ENCODE measurements at regions not wholly inside any gene's neighbourhood (a gene's known extent, or its start where the extent isn't known, plus 50 kb on each side); places are given as distances from the start of the nearest gene placed in this dataset.

DNA sequence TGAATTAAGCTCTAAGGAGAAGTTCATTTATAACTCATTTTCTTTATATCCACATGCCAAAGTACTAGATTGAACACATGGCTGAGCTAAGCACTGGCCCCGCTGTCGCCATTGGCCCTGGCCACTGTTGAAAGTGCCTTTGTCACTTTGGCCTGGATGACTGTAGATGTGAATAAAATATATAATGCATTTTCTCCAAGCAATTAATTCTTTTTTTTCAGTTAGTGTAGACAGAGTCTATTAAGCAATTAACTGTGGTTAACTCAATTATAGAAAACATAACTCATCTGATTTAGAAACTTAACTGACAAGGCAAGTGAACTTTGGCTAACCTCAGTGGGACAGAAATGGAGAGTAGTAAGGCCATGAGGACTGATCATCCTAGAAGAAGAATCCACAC, 965.6 kb downstream of the EFNB2 start:
- TF ChIP-seq, protein P1, sequence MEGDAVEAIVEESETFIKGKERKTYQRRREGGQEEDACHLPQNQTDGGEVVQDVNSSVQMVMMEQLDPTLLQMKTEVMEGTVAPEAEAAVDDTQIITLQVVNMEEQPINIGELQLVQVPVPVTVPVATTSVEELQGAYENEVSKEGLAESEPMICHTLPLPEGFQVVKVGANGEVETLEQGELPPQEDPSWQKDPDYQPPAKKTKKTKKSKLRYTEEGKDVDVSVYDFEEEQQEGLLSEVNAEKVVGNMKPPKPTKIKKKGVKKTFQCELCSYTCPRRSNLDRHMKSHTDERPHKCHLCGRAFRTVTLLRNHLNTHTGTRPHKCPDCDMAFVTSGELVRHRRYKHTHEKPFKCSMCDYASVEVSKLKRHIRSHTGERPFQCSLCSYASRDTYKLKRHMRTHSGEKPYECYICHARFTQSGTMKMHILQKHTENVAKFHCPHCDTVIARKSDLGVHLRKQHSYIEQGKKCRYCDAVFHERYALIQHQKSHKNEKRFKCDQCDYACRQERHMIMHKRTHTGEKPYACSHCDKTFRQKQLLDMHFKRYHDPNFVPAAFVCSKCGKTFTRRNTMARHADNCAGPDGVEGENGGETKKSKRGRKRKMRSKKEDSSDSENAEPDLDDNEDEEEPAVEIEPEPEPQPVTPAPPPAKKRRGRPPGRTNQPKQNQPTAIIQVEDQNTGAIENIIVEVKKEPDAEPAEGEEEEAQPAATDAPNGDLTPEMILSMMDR (IDR thresholded peaks at IDR 0.05; ENCODE audit: insufficient read depth, low read length, severe bottlenecking): no peak

DNA sequence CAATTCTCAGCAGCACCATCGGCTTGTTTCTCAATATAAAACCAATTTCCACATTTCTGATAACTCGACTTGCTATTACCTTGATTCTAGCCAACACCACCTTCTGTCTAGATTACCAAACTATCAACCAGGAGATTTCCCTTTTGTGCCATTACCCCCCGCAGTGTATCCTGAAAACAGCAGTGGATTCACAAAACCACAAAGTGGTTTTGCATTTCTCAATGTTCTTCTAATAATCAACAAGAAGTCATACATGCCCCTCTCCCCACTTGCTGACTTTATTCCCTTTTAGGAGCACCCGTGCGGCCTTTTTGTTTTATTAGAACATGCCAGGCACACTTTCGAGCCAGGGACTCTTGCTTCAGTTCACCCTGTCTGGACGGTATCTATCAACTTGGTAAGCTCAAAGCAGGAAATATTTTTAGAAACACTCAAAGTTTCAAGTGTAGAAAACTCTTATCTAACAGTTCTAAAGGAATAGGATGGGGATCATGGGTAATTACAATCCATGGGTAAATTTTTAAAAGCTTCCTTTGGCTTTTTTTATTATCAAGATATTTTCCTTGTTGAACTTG, 967.4 kb downstream of the EFNB2 start:
- Histone ChIP-seq H3K36me3 (ENCODE audit: control insufficient read depth, insufficient read depth, low read length) (no peaks in the 10 kb centered on the region), H3K27me3 (ENCODE audit: control insufficient read depth, insufficient read depth, low read length) (no peaks in the 10 kb centered on the region), H3K4me3 (ENCODE audit: low read depth, low read length) (no peak overlapping the region)
- FAIRE-seq (no peak), DNase-seq (ENCODE audit: low read depth) (no peak)
- TF ChIP-seq, protein P1 (IDR thresholded peaks at IDR 0.05; ENCODE audit: insufficient read depth, low read length, severe bottlenecking): no peak

More for the DNA sequence above, 965.6 kb downstream of the EFNB2 start:
- H3K27me3 ChIP-seq (ENCODE audit: control insufficient read depth, insufficient read depth, low read length): no peaks in the 10 kb centered on the region
- H3K36me3 ChIP-seq (ENCODE audit: control insufficient read depth, insufficient read depth, low read length): no peaks in the 10 kb centered on the region
- DNase-seq (ENCODE audit: low read depth) (no peak), FAIRE-seq (no peak)
- no peak overlapping the region for H3K4me3 ChIP-seq (ENCODE audit: low read depth, low read length)

DNA sequence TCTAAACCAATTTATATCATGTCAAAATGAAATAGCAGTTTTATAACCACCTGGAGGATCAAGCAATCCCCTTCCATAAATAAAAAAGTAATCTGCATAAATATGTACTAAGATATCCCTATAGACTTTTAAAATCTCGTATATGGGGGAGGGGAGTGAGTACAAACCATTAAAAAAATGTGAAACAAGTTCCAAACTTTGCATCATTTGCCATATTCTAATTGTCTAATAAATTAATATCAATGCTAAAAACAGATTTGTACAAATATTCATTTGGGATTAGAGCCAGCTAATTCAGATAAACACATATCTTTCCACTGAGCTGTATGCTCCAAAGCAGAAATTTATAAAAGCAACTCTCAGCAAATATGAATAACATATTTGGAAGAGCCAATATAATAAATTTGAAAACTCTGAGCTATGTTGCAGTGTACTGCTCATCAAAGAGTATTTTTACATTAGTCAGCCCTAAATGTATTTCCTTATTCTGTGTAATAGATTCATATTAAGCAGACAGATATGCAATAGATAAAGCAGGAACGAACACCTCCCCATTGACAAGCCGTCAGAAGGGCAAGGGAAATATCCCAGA, 970.2 kb downstream of the EFNB2 start:
- FAIRE-seq (no peak), DNase-seq (ENCODE audit: low read depth) (no peak)
- H3K27me3 ChIP-seq (ENCODE audit: control insufficient read depth, insufficient read depth, low read length): no peaks in the 10 kb centered on the region
- H3K4me3 ChIP-seq (ENCODE audit: low read depth, low read length): no peak overlapping the region
- TF ChIP-seq, protein P1 (IDR thresholded peaks at IDR 0.05; ENCODE audit: insufficient read depth, low read length, severe bottlenecking): no peak
- no peaks in the 10 kb centered on the region for H3K36me3 ChIP-seq (ENCODE audit: control insufficient read depth, insufficient read depth, low read length)

DNA sequence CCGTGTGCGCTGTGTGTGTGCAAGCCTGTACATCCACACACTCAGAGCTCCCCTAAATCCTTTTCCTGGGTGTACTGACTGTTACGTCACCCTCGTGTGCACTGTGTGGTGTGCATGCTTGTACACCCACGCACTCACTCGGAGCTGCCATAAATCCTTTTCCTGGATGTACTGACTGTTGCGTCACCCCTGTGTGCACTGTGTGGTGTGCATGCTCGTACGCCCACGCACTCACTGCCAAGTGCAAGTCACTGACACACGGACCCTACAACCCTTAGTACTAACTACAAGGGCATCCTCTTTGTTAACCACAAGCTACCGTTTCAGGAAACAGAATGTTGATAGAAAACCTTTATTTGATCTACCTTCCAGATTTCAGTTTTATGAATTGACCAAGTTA, 983.4 kb downstream of the EFNB2 start:
- no peak for FAIRE-seq
- no peaks in the 10 kb centered on the region for H3K27me3 ChIP-seq (ENCODE audit: control insufficient read depth, insufficient read depth, low read length)
- TF ChIP-seq, protein P1 (IDR thresholded peaks at IDR 0.05; ENCODE audit: insufficient read depth, low read length, severe bottlenecking): no peak
- no peaks in the 10 kb centered on the region for H3K36me3 ChIP-seq (ENCODE audit: control insufficient read depth, insufficient read depth, low read length)
- DNase-seq (ENCODE audit: low read depth): no peak
- H3K4me3 ChIP-seq (ENCODE audit: low read depth, low read length): no peak overlapping the region

DNA sequence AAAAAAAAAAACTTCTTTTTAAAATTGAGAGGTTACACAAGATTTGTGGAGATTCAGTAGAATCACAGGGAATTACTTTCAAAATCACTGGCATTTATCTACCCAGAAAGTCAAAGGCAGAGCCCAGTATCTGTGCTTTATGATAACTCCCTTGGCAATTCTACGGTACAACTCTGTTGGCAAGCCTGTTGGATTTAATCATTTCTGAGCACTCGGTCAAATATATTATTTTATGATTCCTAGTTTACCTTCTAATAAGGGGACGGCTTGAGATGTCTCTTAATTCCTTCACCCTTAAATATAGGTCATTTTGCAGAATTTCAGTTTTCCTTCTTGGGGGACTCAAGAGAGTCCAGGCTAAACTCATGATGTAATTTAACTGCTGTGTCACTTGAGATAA, 987.6 kb downstream of the EFNB2 start:
- TF ChIP-seq, protein P1 (IDR thresholded peaks at IDR 0.05; ENCODE audit: insufficient read depth, low read length, severe bottlenecking): no peak
- no peaks in the 10 kb centered on the region for H3K27me3 ChIP-seq (ENCODE audit: control insufficient read depth, insufficient read depth, low read length)
- H3K4me3 ChIP-seq (ENCODE audit: low read depth, low read length): no peak overlapping the region
- no peaks in the 10 kb centered on the region for H3K36me3 ChIP-seq (ENCODE audit: control insufficient read depth, insufficient read depth, low read length)
- FAIRE-seq (no peak), DNase-seq (ENCODE audit: low read depth) (no peak)

DNA sequence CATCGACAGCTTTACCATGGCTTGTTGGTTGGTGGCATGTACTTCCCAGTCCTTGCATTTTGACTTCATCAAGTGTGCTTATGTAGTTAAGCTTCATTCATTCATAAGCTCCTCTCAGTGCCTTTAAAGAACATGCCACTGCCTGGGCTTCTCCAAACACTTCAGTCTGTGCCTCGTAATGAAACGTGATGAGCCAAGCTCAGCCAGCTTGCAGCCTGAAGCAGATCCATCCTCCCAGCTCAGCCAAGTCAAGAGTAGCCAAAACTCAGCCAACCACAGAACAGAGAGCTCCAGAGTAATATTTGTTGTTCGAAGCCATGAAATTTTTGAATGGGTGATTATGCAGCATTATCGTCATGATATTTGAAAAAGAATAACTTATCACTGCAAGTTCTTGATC, 989.7 kb downstream of the EFNB2 start:
- Histone ChIP-seq H3K36me3 (ENCODE audit: control insufficient read depth, insufficient read depth, low read length) (no peaks in the 10 kb centered on the region), H3K27me3 (ENCODE audit: control insufficient read depth, insufficient read depth, low read length) (no peaks in the 10 kb centered on the region), H3K4me3 (ENCODE audit: low read depth, low read length) (no peak overlapping the region)
- TF ChIP-seq, protein P1 (IDR thresholded peaks at IDR 0.05; ENCODE audit: insufficient read depth, low read length, severe bottlenecking): no peak
- FAIRE-seq: no peak
- no peak for DNase-seq (ENCODE audit: low read depth)
